ENCODE measurements at regions not wholly inside any gene's neighbourhood (a gene's known extent, or its start where the extent isn't known, plus 50 kb on each side); places are given as distances from the start of the nearest gene placed in this dataset.

DNA sequence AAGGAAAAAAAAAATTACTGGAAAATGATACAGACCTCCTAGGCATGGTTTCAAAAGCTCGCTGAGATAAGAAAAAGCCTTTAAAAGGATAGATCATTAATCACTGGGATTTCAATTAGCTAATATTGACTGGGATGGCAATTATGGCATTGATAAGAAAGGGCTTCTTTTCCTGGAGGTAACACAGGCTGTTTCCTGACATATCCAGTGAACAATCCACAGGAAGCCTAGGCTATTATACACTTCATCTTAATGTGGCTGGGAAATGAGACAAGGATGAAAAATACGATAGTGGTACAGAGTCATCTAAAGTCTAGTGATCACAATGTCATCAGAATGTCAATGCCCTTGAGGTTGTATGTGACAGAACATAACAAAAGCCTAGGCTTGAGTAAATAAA lies 1579.3 kb downstream of the C4orf33 start:
- Mint-ChIP-seq H3K9me3 (no peaks in the 10 kb centered on the region), H3K4me1 (ENCODE audit: low read depth) (no peaks in the 10 kb centered on the region), H3K27ac (no peak overlapping the region), H3K27me3 (ENCODE audit: insufficient read depth) (no peaks in the 10 kb centered on the region), H3K4me3 (no peak overlapping the region), H3K36me3 (ENCODE audit: low read depth) (no peaks in the 10 kb centered on the region)
- DNase-seq (ENCODE audit: low spot score): no peak
- intact Hi-C loops (cut with micrococcal nuclease): no loop called here

DNA sequence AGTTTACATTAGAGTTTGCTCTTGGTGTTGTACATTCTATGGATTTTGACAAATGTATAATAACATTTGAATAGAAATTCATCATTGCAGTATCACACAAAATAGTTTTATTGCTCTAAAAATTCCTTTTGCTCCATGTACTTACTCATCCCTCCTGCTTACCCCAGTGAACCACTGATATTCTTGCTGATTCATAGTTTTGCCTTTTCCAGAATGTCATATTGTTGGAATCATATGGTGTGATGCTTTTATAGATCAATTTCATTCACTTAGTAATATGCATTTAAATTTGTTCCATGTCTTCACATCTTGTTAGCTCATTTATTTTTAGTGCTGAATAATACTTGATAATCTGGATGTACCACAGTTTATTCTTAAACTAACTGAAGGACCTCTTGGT lies 1593.2 kb downstream of the C4orf33 start:
- H3K36me3 Mint-ChIP-seq (ENCODE audit: low read depth): no peaks in the 10 kb centered on the region
- H3K9me3 Mint-ChIP-seq: no peaks in the 10 kb centered on the region
- intact Hi-C loops (cut with micrococcal nuclease): no loop called here
- no peak for DNase-seq (ENCODE audit: low spot score)
- no peaks in the 10 kb centered on the region for H3K27me3 Mint-ChIP-seq (ENCODE audit: insufficient read depth)
- H3K4me1 Mint-ChIP-seq (ENCODE audit: low read depth): no peaks in the 10 kb centered on the region
- H3K27ac Mint-ChIP-seq: no peak overlapping the region
- H3K4me3 Mint-ChIP-seq: no peak overlapping the region

DNA sequence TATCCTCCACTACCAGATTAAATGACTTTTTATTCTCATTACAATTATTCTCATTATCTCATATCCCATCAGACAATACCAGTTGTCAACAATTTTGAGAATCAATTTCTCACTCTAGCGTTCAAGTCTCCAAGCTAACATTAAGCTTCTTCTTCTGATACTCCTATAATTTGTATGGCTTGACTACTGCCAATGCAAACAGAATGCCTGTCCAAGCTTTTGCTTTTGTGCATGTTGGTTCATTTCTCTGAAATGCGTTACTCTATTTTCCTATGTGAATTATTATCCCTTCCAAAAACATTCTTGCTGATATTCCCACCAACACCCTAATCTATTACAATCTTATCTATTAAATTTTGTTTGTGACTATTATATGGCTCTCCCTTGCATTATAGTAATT lies 1602.3 kb downstream of the C4orf33 start:
- no peaks in the 10 kb centered on the region for H3K4me1 Mint-ChIP-seq (ENCODE audit: low read depth)
- H3K27ac Mint-ChIP-seq: no peak overlapping the region
- intact Hi-C loops (cut with micrococcal nuclease): no loop called here
- H3K27me3 Mint-ChIP-seq (ENCODE audit: insufficient read depth): no peaks in the 10 kb centered on the region
- no peak overlapping the region for H3K4me3 Mint-ChIP-seq
- H3K9me3 Mint-ChIP-seq: no peaks in the 10 kb centered on the region
- no peak for DNase-seq (ENCODE audit: low spot score)
- H3K36me3 Mint-ChIP-seq (ENCODE audit: low read depth): no peaks in the 10 kb centered on the region

DNA sequence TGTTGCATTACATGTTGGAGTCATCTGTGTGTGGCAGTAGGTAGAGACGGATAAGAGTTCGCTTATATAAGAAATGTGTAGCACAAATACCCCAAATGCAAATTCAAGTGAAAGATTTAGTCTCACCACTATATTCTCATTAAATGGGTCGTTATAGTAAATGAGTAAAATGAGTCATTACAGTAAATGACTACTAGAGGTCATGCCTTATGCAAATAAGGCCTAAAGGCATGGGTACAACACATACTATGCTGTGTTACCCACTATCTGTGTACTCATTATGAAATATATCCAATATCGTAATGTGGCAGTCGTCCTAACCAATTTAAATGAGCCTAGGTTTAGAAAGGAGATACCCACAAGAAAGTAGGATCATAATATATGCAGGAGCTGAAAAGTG lies 1603.1 kb downstream of the C4orf33 start:
- no peak overlapping the region for H3K27ac Mint-ChIP-seq
- no peak overlapping the region for H3K4me3 Mint-ChIP-seq
- no peaks in the 10 kb centered on the region for H3K36me3 Mint-ChIP-seq (ENCODE audit: low read depth)
- no peak for DNase-seq (ENCODE audit: low spot score)
- H3K4me1 Mint-ChIP-seq (ENCODE audit: low read depth): no peaks in the 10 kb centered on the region
- intact Hi-C loops (cut with micrococcal nuclease): no loop called here
- H3K27me3 Mint-ChIP-seq (ENCODE audit: insufficient read depth): no peaks in the 10 kb centered on the region
- no peaks in the 10 kb centered on the region for H3K9me3 Mint-ChIP-seq

DNA sequence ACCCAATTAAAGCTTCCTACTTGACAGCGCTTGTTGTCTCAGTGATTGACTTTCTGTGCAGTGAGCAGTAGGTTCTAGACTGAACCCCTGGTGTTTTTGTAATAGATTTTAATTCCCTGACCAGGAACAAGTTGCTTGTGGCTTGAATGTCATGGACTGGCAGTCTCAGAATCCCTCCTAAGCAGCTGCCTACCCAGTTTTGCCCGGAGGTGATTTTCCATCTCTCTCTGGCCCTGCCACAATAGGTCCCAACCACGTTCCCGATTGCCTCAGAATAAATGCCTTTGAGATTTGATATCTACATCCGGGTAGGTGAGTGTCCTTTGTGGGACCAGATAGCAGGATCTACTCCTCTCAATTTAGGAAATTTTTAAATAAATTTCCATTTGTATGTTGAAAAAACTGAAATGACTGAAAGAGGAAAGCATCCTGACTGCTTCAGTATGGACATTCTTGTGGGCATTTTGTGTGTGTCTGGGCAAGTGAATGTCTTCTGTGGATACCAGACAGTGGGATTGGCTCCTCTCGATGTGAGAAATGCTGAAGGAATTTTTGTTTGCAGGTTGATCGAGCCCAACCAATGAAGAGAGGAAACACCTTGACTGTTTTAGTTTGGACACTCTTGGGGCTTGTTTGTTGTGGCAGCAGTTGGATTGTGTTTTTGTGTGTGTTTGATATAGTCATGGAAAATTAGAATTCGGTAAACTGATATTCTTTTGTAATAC lies 1607.4 kb downstream of the C4orf33 start:
- no peaks in the 10 kb centered on the region for H3K9me3 Mint-ChIP-seq
- intact Hi-C loops (cut with micrococcal nuclease): no loop called here
- H3K4me3 Mint-ChIP-seq: no peak overlapping the region
- H3K36me3 Mint-ChIP-seq (ENCODE audit: low read depth): no peaks in the 10 kb centered on the region
- H3K27ac Mint-ChIP-seq: no peak overlapping the region
- no peaks in the 10 kb centered on the region for H3K27me3 Mint-ChIP-seq (ENCODE audit: insufficient read depth)
- no peaks in the 10 kb centered on the region for H3K4me1 Mint-ChIP-seq (ENCODE audit: low read depth)
- DNase-seq (ENCODE audit: low spot score): no peak

DNA sequence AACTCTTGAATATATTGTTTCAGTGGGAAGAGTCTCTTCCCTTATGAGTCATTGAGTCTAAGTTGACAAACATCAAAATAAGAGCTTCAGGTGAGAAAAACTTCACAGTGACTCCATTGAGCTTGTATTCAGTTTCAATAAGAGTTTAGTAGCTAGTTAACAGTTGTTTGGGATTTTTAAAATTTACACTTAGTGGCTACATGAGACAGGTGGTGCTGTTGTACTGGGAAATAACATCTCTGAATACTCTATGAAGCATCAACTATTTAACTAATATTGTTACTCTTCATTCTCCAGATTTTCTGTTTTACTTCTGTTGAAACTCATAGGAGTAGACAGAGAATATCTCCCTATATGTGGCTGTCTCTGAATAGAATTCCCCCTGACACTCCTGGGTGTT lies 1609.1 kb downstream of the C4orf33 start:
- no peaks in the 10 kb centered on the region for H3K4me1 Mint-ChIP-seq (ENCODE audit: low read depth)
- no peak overlapping the region for H3K27ac Mint-ChIP-seq
- no peaks in the 10 kb centered on the region for H3K36me3 Mint-ChIP-seq (ENCODE audit: low read depth)
- DNase-seq (ENCODE audit: low spot score): no peak
- intact Hi-C loops (cut with micrococcal nuclease): no loop called here
- H3K27me3 Mint-ChIP-seq (ENCODE audit: insufficient read depth): no peaks in the 10 kb centered on the region
- no peak overlapping the region for H3K4me3 Mint-ChIP-seq
- H3K9me3 Mint-ChIP-seq: no peaks in the 10 kb centered on the region

DNA sequence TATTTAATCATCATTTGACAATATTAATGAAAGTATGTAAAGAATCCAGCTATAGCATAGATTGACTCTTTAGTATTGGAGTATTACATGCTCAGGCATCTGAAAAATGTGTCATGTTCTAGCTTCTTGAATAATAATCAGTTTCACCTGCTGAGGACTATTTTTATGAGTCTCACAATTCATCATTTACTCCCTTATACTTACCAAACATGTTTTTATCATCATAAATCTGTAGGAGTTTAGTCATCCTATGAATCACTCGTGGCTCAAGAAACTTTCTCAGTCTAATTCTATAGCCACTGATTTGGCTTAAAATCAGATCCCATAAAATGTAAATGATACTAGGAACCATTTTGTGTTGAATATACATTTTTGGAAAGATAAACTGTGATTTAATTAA lies 1616.1 kb downstream of the C4orf33 start:
- no peaks in the 10 kb centered on the region for H3K27me3 Mint-ChIP-seq (ENCODE audit: insufficient read depth)
- DNase-seq (ENCODE audit: low spot score): no peak
- no peak overlapping the region for H3K4me3 Mint-ChIP-seq
- intact Hi-C loops (cut with micrococcal nuclease): no loop called here
- H3K27ac Mint-ChIP-seq: no peak overlapping the region
- no peaks in the 10 kb centered on the region for H3K9me3 Mint-ChIP-seq
- no peaks in the 10 kb centered on the region for H3K4me1 Mint-ChIP-seq (ENCODE audit: low read depth)
- no peaks in the 10 kb centered on the region for H3K36me3 Mint-ChIP-seq (ENCODE audit: low read depth)

DNA sequence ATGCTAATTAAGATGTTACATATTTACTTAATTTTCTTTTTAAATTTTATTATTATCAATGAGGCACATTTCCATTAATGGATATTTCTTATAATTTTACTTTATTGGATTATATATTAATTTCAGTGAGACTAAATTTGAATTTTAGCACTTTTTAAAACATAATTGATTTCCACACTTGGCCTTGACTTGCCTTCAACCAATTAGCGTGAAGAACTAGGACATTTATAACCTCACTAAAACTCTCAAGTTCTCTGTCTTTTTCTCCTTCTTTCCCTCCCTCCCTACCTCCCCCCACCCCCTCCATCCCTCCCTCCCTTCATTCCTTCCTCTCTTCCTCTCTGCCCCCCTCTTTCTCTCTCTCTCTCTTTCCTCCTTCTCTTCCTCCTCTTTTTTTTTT lies 1618.1 kb downstream of the C4orf33 start:
- Mint-ChIP-seq H3K27ac (no peak overlapping the region), H3K36me3 (ENCODE audit: low read depth) (no peaks in the 10 kb centered on the region), H3K9me3 (no peaks in the 10 kb centered on the region), H3K4me3 (no peak overlapping the region), H3K4me1 (ENCODE audit: low read depth) (no peaks in the 10 kb centered on the region), H3K27me3 (ENCODE audit: insufficient read depth) (no peaks in the 10 kb centered on the region)
- intact Hi-C loops (cut with micrococcal nuclease): no loop called here
- no peak for DNase-seq (ENCODE audit: low spot score)

DNA sequence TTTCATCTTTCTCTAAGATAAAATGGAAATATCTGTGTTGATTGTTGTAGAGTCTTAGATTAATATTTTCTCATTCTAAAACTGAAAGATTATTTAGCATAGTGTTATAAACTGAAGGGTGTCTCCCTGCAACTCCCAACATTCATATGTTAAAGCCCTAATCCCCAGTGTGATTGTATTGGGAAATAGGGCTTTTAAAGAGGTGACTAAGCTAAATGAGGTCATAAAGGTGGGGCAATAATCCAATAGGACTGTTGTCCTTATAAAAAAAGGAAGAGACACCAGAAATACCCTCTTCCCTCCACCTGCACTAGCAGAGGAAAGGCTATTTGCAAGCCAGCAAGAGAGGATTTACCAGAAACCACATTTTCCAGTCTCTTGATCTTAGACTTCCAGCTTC lies 1626.4 kb downstream of the C4orf33 start:
- Mint-ChIP-seq H3K36me3 (ENCODE audit: low read depth) (no peaks in the 10 kb centered on the region), H3K27me3 (ENCODE audit: insufficient read depth) (no peaks in the 10 kb centered on the region), H3K9me3 (no peaks in the 10 kb centered on the region), H3K4me3 (no peak overlapping the region), H3K4me1 (ENCODE audit: low read depth) (no peaks in the 10 kb centered on the region), H3K27ac (no peak overlapping the region)
- no peak for DNase-seq (ENCODE audit: low spot score)
- intact Hi-C loops (cut with micrococcal nuclease): no loop called here

DNA sequence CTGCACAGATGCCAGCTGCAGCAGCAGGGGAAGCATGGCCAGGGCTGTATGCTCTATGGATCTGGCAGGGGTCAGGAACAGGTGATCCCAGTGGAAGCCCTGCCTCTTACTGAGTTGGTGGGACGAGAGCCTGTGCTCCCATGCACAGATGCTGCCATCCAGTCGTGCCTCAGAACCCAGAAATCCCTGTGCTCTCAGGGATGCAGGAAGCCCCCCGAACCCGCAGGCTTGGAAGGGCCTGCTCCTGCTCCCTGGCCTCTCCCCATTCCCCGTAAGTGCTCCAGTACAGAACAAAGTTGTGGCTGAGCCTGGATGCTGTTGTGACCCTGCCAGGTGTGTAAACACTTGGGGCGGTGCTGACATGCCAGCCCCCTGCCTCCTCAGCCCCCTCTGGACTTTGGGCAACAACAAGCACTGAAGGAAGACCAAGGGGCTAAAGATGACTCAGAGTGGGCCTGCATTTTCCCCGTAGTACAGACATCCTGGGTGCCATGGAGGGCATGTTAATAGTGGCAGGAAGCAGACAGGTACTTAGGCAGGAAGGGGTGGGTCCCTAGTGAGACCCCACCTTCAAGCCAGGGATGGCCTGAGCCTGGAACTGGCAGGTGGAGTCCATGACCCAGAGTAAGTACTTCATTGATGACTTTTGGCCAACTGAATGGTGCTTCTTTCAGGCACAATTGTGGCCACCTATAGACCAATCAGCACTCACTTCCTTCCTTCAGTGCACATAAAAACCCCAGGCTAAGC lies 1640.7 kb downstream of the C4orf33 start:
- Mint-ChIP-seq H3K4me1 (ENCODE audit: low read depth) (no peaks in the 10 kb centered on the region), H3K27ac (no peak overlapping the region), H3K27me3 (ENCODE audit: insufficient read depth) (no peaks in the 10 kb centered on the region), H3K4me3 (no peak overlapping the region), H3K9me3 (peaks cover 4% of the 10 kb centered on the region), H3K36me3 (ENCODE audit: low read depth) (no peaks in the 10 kb centered on the region)
- intact Hi-C loops (cut with micrococcal nuclease): no loop called here
- DNase-seq (ENCODE audit: low spot score): no peak

DNA sequence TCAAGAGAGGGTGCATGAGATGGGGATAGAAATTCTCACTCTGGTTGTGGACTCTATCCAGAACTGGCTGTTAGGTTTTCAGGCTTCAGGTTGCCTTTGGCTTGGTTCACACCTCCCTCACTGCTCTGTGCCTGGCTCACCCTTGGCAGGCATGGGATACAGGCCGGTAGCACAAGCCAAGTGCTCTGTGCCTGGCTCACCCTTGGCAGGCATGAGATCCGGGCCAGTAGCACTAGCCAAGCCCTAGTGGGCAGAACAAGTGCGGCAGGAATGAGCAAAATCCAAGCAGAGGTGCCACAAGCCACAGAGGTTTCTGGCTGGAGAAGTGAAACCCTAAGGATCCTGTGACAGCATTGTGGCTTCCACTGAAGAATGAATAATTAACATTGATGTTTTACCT lies 1642.3 kb downstream of the C4orf33 start:
- intact Hi-C loops (cut with micrococcal nuclease): no loop called here
- Mint-ChIP-seq H3K9me3 (peaks cover 4% of the 10 kb centered on the region), H3K4me3 (no peak overlapping the region), H3K4me1 (ENCODE audit: low read depth) (no peaks in the 10 kb centered on the region), H3K27ac (no peak overlapping the region), H3K36me3 (ENCODE audit: low read depth) (no peaks in the 10 kb centered on the region), H3K27me3 (ENCODE audit: insufficient read depth) (no peaks in the 10 kb centered on the region)
- DNase-seq (ENCODE audit: low spot score): no peak

GRCh38 chr4:130747842-130748241 lies 1651.9 kb downstream of the C4orf33 start:
- intact Hi-C loops (cut with micrococcal nuclease): no loop called here
- Mint-ChIP-seq H3K4me1 (ENCODE audit: low read depth) (no peaks in the 10 kb centered on the region), H3K36me3 (ENCODE audit: low read depth) (no peaks in the 10 kb centered on the region), H3K27ac (no peak overlapping the region), H3K4me3 (no peak overlapping the region), H3K9me3 (no peaks in the 10 kb centered on the region), H3K27me3 (ENCODE audit: insufficient read depth) (no peaks in the 10 kb centered on the region)
- no peak for DNase-seq (ENCODE audit: low spot score)

GRCh38 chr4:130753926-130754325 lies 1658.0 kb downstream of the C4orf33 start:
- H3K9me3 Mint-ChIP-seq: no peaks in the 10 kb centered on the region
- H3K4me1 Mint-ChIP-seq (ENCODE audit: low read depth): no peaks in the 10 kb centered on the region
- no peak overlapping the region for H3K27ac Mint-ChIP-seq
- H3K36me3 Mint-ChIP-seq (ENCODE audit: low read depth): no peaks in the 10 kb centered on the region
- H3K27me3 Mint-ChIP-seq (ENCODE audit: insufficient read depth): no peaks in the 10 kb centered on the region
- H3K4me3 Mint-ChIP-seq: no peak overlapping the region
- no peak for DNase-seq (ENCODE audit: low spot score)
- intact Hi-C loops (cut with micrococcal nuclease): no loop called here

Data from activated T-helper 1 cell treated with anti-CD3 and anti-CD28 coated beads, Interleukin-12 subunit alpha, Interleukin-12 subunit beta, Interleukin-2, Interleukin-4 antibody, amounts not matched to agents 30 ng/mL and 10 ng/mL and 1 ng/mL, durations not matched to agents 14 hours and 24 hours and 36 hours (primary cell).